ENCODE measurements at regions not wholly inside any gene's neighbourhood (a gene's known extent, or its start where the extent isn't known, plus 50 kb on each side); places are given as distances from the start of the nearest gene placed in this dataset.

DNA sequence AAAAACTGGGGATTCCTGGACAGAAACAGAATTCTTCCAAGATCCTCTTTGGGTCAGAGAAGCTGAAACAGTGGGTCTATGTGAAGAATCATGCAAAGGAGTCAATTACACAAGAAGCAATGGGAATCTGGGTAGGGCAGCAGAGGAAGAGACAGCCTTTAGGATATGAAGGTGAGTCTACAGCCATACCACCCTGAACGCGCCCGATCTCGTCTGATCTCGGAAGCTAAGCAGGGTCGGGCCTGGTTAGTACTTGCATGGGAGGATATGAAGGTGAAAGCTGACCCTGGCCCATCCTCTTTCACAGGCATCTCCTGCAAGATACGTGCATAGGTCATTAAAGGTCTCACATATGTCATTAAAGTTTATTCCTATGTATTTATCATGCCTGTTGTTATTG lies 1080.9 kb upstream of the FANCL start:
- H3K27ac ChIP-seq (ENCODE audit: low read length), result no peak overlapping the region
- no peaks in the 10 kb centered on the region for H3K79me2 ChIP-seq (replicated peaks; ENCODE audit: insufficient read depth, low read length)
- H4K20me1 ChIP-seq (ENCODE audit: insufficient read depth), result no peaks in the 10 kb centered on the region
- no peak overlapping the region for H3K9ac ChIP-seq (ENCODE audit: low read length)
- no peaks in the 10 kb centered on the region for H3K9me3 ChIP-seq (ENCODE audit: low read length)
- no peaks in the 10 kb centered on the region for H3K36me3 ChIP-seq (ENCODE audit: insufficient read depth, low read length)
- H3K27me3 ChIP-seq (ENCODE audit: insufficient read depth, low read depth, low read length), result no peaks in the 10 kb centered on the region
- H3K4me3 ChIP-seq (ENCODE audit: low read length), result no peak overlapping the region
- TF ChIP-seq TAF1 (IDR thresholded peaks at IDR 0.05; ENCODE audit: low read depth), result no peak
- TF ChIP-seq, protein P1, sequence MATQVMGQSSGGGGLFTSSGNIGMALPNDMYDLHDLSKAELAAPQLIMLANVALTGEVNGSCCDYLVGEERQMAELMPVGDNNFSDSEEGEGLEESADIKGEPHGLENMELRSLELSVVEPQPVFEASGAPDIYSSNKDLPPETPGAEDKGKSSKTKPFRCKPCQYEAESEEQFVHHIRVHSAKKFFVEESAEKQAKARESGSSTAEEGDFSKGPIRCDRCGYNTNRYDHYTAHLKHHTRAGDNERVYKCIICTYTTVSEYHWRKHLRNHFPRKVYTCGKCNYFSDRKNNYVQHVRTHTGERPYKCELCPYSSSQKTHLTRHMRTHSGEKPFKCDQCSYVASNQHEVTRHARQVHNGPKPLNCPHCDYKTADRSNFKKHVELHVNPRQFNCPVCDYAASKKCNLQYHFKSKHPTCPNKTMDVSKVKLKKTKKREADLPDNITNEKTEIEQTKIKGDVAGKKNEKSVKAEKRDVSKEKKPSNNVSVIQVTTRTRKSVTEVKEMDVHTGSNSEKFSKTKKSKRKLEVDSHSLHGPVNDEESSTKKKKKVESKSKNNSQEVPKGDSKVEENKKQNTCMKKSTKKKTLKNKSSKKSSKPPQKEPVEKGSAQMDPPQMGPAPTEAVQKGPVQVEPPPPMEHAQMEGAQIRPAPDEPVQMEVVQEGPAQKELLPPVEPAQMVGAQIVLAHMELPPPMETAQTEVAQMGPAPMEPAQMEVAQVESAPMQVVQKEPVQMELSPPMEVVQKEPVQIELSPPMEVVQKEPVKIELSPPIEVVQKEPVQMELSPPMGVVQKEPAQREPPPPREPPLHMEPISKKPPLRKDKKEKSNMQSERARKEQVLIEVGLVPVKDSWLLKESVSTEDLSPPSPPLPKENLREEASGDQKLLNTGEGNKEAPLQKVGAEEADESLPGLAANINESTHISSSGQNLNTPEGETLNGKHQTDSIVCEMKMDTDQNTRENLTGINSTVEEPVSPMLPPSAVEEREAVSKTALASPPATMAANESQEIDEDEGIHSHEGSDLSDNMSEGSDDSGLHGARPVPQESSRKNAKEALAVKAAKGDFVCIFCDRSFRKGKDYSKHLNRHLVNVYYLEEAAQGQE (IDR thresholded peaks at IDR 0.05; ENCODE audit: borderline replicate concordance), result no peak
- no peak for TF ChIP-seq MXI1 (conservative IDR thresholded peaks at IDR 0.05; ENCODE audit: poor library complexity, severe bottlenecking)
- TF ChIP-seq POLR2AphosphoS5 (IDR thresholded peaks at IDR 0.05), result no peak
- TF ChIP-seq, protein P2, sequence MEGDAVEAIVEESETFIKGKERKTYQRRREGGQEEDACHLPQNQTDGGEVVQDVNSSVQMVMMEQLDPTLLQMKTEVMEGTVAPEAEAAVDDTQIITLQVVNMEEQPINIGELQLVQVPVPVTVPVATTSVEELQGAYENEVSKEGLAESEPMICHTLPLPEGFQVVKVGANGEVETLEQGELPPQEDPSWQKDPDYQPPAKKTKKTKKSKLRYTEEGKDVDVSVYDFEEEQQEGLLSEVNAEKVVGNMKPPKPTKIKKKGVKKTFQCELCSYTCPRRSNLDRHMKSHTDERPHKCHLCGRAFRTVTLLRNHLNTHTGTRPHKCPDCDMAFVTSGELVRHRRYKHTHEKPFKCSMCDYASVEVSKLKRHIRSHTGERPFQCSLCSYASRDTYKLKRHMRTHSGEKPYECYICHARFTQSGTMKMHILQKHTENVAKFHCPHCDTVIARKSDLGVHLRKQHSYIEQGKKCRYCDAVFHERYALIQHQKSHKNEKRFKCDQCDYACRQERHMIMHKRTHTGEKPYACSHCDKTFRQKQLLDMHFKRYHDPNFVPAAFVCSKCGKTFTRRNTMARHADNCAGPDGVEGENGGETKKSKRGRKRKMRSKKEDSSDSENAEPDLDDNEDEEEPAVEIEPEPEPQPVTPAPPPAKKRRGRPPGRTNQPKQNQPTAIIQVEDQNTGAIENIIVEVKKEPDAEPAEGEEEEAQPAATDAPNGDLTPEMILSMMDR (IDR thresholded peaks at IDR 0.05; ENCODE audit: poor library complexity, severe bottlenecking), result no peak
- no peak for TF ChIP-seq EZH2 (IDR thresholded peaks at IDR 0.05; ENCODE audit: borderline replicate concordance, insufficient read depth, low read length, poor library complexity, severe bottlenecking)
- TF ChIP-seq EP300 (conservative IDR thresholded peaks at IDR 0.05; ENCODE audit: poor library complexity, severe bottlenecking), result no peak
- TF ChIP-seq SMC3 (conservative IDR thresholded peaks at IDR 0.05; ENCODE audit: poor library complexity), result no peak
- TF ChIP-seq RAD21 (conservative IDR thresholded peaks at IDR 0.05), result no peak
- H3K4me2 ChIP-seq (ENCODE audit: low read length), result no peak overlapping the region
- no peak overlapping the region for H2AFZ ChIP-seq (ENCODE audit: low read depth, low read length)
- H3K9me2 ChIP-seq (ENCODE audit: insufficient read depth, low read length), result no peaks in the 10 kb centered on the region
- no peaks in the 10 kb centered on the region for H3F3A ChIP-seq (ENCODE audit: insufficient read depth, low read length, poor library complexity, severe bottlenecking)

DNA sequence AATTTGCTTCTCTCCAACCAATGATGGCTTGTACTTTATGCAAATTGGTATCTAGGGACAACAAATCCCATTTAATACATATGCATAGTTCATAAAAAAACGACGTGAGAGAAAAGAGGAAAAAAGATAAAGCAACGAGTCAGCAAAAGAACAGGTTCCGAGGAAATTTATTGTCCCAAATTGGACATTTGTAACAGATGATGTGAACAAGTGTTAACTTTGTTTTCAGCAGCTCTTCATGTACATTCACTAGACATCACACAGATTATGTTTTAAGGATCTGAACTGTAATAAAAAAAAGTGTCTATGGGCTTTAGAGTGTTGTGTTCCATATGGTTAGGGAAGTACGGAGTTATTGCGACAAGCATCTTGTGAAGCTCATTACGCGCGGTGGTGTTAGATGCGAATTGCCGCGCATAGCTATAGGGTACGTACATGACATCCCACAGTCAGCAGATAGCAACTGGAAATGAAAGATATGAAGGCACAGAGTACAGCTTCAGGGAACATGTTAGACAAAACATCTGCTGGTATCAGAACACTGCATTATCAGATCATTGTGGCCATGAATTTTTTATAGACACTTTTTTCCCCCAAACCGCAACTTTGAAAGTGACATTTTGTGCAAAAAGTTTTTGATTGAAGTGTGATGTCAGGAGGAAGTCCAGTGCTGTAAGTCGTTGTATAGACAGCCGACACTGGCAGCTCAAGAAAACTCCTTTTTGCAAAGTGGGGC lies 1073.1 kb upstream of the FANCL start:
- Histone ChIP-seq H3K4me2 (ENCODE audit: low read length) (no peak overlapping the region), H3K36me3 (ENCODE audit: insufficient read depth, low read length) (no peaks in the 10 kb centered on the region), H3K79me2 (replicated peaks; ENCODE audit: insufficient read depth, low read length) (no peaks in the 10 kb centered on the region), H2AFZ (ENCODE audit: low read depth, low read length) (no peak overlapping the region), H3K27ac (ENCODE audit: low read length) (no peak overlapping the region), H3K4me3 (ENCODE audit: low read length) (no peak overlapping the region), H3K9me3 (ENCODE audit: low read length) (no peaks in the 10 kb centered on the region), H3K27me3 (ENCODE audit: insufficient read depth, low read depth, low read length) (no peaks in the 10 kb centered on the region), H3K9me2 (ENCODE audit: insufficient read depth, low read length) (no peaks in the 10 kb centered on the region), H3F3A (ENCODE audit: insufficient read depth, low read length, poor library complexity, severe bottlenecking) (no peaks in the 10 kb centered on the region), H4K20me1 (ENCODE audit: insufficient read depth) (no peaks in the 10 kb centered on the region), H3K9ac (ENCODE audit: low read length) (no peak overlapping the region)
- no peak for TF ChIP-seq EP300 (conservative IDR thresholded peaks at IDR 0.05; ENCODE audit: poor library complexity, severe bottlenecking)
- TF ChIP-seq, protein P1 (IDR thresholded peaks at IDR 0.05; ENCODE audit: borderline replicate concordance), result no peak
- TF ChIP-seq MXI1 (conservative IDR thresholded peaks at IDR 0.05; ENCODE audit: poor library complexity, severe bottlenecking), result no peak
- TF ChIP-seq SMC3 (conservative IDR thresholded peaks at IDR 0.05; ENCODE audit: poor library complexity), result no peak
- TF ChIP-seq, protein P2 (IDR thresholded peaks at IDR 0.05; ENCODE audit: poor library complexity, severe bottlenecking), result no peak
- no peak for TF ChIP-seq RAD21 (conservative IDR thresholded peaks at IDR 0.05)
- no peak for TF ChIP-seq TAF1 (IDR thresholded peaks at IDR 0.05; ENCODE audit: low read depth)
- TF ChIP-seq POLR2AphosphoS5 (IDR thresholded peaks at IDR 0.05), result no peak
